GM12878 (cell line): ENCODE measurements at regions not wholly inside any gene's neighbourhood (a gene's known extent, or its start where the extent isn't known, plus 50 kb on each side); places are given as distances from the start of the nearest gene placed in this dataset.

Experiments
- ATAC-seq: fragments of 200-7000 bp; cut with Tn5 transposase; 3 replicates; pipeline ENCODE4 v1.9.1; 2020; ENCODE audit warnings: mild to moderate bottlenecking, moderate library complexity
- BruUV-seq: library from RNA; stranded (reverse); fragments of 400-500 nt; replicated peaks from 2 replicates; lab custom pipeline; 2021; lab: Mats Ljungman, UMichigan
- CTCF ChIA-PET: fragments of 300-600 bp; sonication (Branson Sonifier 250); formaldehyde crosslinking; extraction: SDS; loops from one replicate; lab custom pipeline; 2021; ENCODE audit warnings: inconsistent platforms; lab: Yijun Ruan, JAX
- POLR2A ChIA-PET: fragments of 350-600 bp; formaldehyde crosslinking; extraction: SDS; loops from one replicate; lab custom pipeline; 2021; ENCODE audit warnings: inconsistent platforms; lab: Charles Lee
- RAD21 ChIA-PET: fragments of 300-600 bp; sonication (Branson Sonifier 250); formaldehyde crosslinking; loops from one replicate; lab custom pipeline; 2023; ENCODE audit warnings: antibody characterized with exemption; ENCODE audit not compliant: unreplicated experiment; lab: Charles Lee
- SMC1A ChIA-PET: fragments of 300-600 bp; sonication (Branson Sonifier 250); formaldehyde crosslinking; loops from one replicate; lab custom pipeline; 2023; ENCODE audit not compliant: unreplicated experiment, uncharacterized antibody; lab: Charles Lee
- DNase-seq: peaks from one replicate; pipeline ENCODE4 v3.0.0-alpha.2; 2011; ENCODE audit warnings: low read depth, low spot score
- FAIRE-seq: peaks from 3 replicates; lab custom pipeline; 2011; peaks lifted over from hg19 to GRCh38; lab: Jason Lieb, UNC
- H2AFZ ChIP-seq: 2 replicates; pipeline ENCODE4 v1.6.0; 2011; ENCODE audit warnings: low read depth, low read length, control low read depth; ENCODE audit not compliant: control insufficient read depth
- H3K27ac ChIP-seq: 2 replicates; pipeline ENCODE4 v1.5.1; 2011; ENCODE audit warnings: control low read depth; ENCODE audit not compliant: control insufficient read depth, insufficient read depth
- H3K27me3 ChIP-seq, 2 experiments: replicated peaks in 1 of 2; 2 replicates each; pipeline versions ENCODE4 v1.6.0 to v1.6.1; 2011; ENCODE audit warnings: low read length in 1 of 2; ENCODE audit not compliant: control insufficient read depth in 2 of 2, insufficient read depth in 2 of 2
- H3K36me3 ChIP-seq, 2 experiments: 2 replicates each; pipeline ENCODE4 v1.5.1; 2011; ENCODE audit warnings: low read length in 1 of 2; ENCODE audit not compliant: control insufficient read depth in 2 of 2, insufficient read depth in 2 of 2
- H3K4me1 ChIP-seq: 2 replicates; pipeline ENCODE4 v1.6.1; 2011; ENCODE audit warnings: mild to moderate bottlenecking, low read length, moderate library complexity, mixed read lengths; ENCODE audit not compliant: control insufficient read depth, insufficient read depth
- H3K4me2 ChIP-seq: 2 replicates; pipeline ENCODE4 v1.6.0; 2011; ENCODE audit warnings: control low read depth; ENCODE audit not compliant: control insufficient read depth, insufficient read depth
- H3K4me3 ChIP-seq: fragments of 200-600 bp; sonication (generic); 2 replicates; pipeline ENCODE4 v1.5.1; 2016
- H3K79me2 ChIP-seq: 2 replicates; pipeline ENCODE4 v1.6.0; 2011; ENCODE audit warnings: low read length; ENCODE audit not compliant: control insufficient read depth, insufficient read depth
- H3K9ac ChIP-seq: 2 replicates; pipeline ENCODE4 v1.8.0; 2011; ENCODE audit warnings: low read length, control low read depth, mixed read lengths; ENCODE audit not compliant: control insufficient read depth, insufficient read depth
- H3K9me3 ChIP-seq: replicated peaks from 3 replicates; pipeline ENCODE4 v1.5.1; 2011; ENCODE audit warnings: mild to moderate bottlenecking, low read length; ENCODE audit not compliant: control insufficient read depth, insufficient read depth
- H4K20me1 ChIP-seq: 2 replicates; pipeline ENCODE4 v1.6.0; 2011; ENCODE audit not compliant: control insufficient read depth, insufficient read depth
- ASH2L ChIP-seq: fragments of 300-600, 200-600 bp; sonication (generic); IDR thresholded peaks from 2 replicates; pipeline ENCODE4 v1.6.1; 2017; ENCODE audit warnings: low read depth, mild to moderate bottlenecking, borderline replicate concordance
- ATF7 ChIP-seq: fragments of 450-650 bp; IDR thresholded peaks from 2 replicates; pipeline ENCODE4 v1.6.1; 2016; ENCODE audit warnings: low read depth, mild to moderate bottlenecking
- BCL3 ChIP-seq: IDR thresholded peaks from 2 replicates; pipeline ENCODE4 v1.6.1; 2011; ENCODE audit warnings: borderline replicate concordance, low read depth, mild to moderate bottlenecking, moderate library complexity, low read length; ENCODE audit not compliant: insufficient read depth, poor library complexity, severe bottlenecking
- CEBPZ ChIP-seq: fragments of 150-350 bp; IDR thresholded peaks from 2 replicates; pipeline ENCODE4 v1.6.1; 2016; ENCODE audit warnings: low read depth, low read length
- CHD4 ChIP-seq: fragments of 200-600 bp; sonication (generic); IDR thresholded peaks from 2 replicates; pipeline ENCODE4 v1.6.1; 2016; ENCODE audit warnings: mild to moderate bottlenecking
- DPF2 ChIP-seq: fragments of 450-650 bp; IDR thresholded peaks from 2 replicates; pipeline ENCODE4 v1.6.1; 2017; ENCODE audit warnings: mild to moderate bottlenecking
- ESRRA ChIP-seq: IDR thresholded peaks from 2 replicates; pipeline ENCODE4 v1.6.1; 2012; ENCODE audit warnings: mild to moderate bottlenecking, low read length, improper control_type of control experiment
- IRF4 ChIP-seq: IDR thresholded peaks from 2 replicates; pipeline ENCODE4 v1.6.1; 2011; ENCODE audit warnings: low read depth, low read length
- NKRF ChIP-seq: fragments of 450-650 bp; conservative IDR thresholded peaks from 2 replicates; pipeline ENCODE4 v1.6.1; 2017; ENCODE audit warnings: mild to moderate bottlenecking, moderate library complexity
- POLR2AphosphoS2 ChIP-seq: IDR thresholded peaks from 2 replicates; pipeline ENCODE4 v1.6.1; 2011; ENCODE audit warnings: low read depth, mild to moderate bottlenecking, low read length, improper control_type of control experiment, moderate library complexity
- POLR2AphosphoS5 ChIP-seq: IDR thresholded peaks from 2 replicates; pipeline ENCODE4 v1.6.1; 2011; ENCODE audit warnings: mild to moderate bottlenecking, low read length, inconsistent platforms
- POU2F2 ChIP-seq: IDR thresholded peaks from 3 replicates; pipeline ENCODE4 v1.6.1; 2011; ENCODE audit warnings: low read depth, mild to moderate bottlenecking, low read length, borderline replicate concordance
- STAT3 ChIP-seq: IDR thresholded peaks from 2 replicates; pipeline ENCODE4 v1.6.1; 2011; ENCODE audit warnings: low read depth, low read length, improper control_type of control experiment
- TCF3 ChIP-seq: IDR thresholded peaks from 2 replicates; pipeline ENCODE4 v1.6.1; 2012; ENCODE audit warnings: low read depth, mild to moderate bottlenecking, low read length, borderline replicate concordance; ENCODE audit not compliant: insufficient read depth
- ZNF217 ChIP-seq: fragments of 450-650 bp; IDR thresholded peaks from 2 replicates; pipeline ENCODE4 v1.6.1; 2017; ENCODE audit warnings: antibody characterized with exemption, mild to moderate bottlenecking
- ZNF687 ChIP-seq: fragments of 450-650 bp; IDR thresholded peaks from 2 replicates; pipeline ENCODE4 v1.6.1; 2017; ENCODE audit warnings: mild to moderate bottlenecking, moderate library complexity
- WGBS: methylation state at CpG from one replicate; pipeline ENCODE4 v1.1.6; 2016; ENCODE audit warnings: low lambda C conversion rate; ENCODE audit not compliant: insufficient replicate concordance, insufficient coverage; ENCODE audit errors: missing lambda C conversion rate; 5-methylcytosine and 5-hydroxymethylcytosine counted together
- in situ Hi-C: fragments of 300-500 bp; cut with MboI; formaldehyde crosslinking; loops from 9 replicates; pipeline ENCODE4 v1.14.3; 2018; ENCODE audit warnings: mixed read lengths
- intact Hi-C: fragments of 100-400 bp; cut with micrococcal nuclease; formaldehyde crosslinking; loops from one replicate; pipeline ENCODE4 v1.14.2; 2022; ENCODE audit not compliant: unreplicated experiment

- 2% methylated on average over 3 of the region's 3 CpGs for WGBS
- no peak for TF ChIP-seq NKRF
- TF ChIP-seq ASH2L, result no peak
- TF ChIP-seq ATF7, result no peak
- TF ChIP-seq CEBPZ, result no peak
- no peak for TF ChIP-seq IRF4
- TF ChIP-seq POU2F2, result no peak
- no peak for TF ChIP-seq STAT3
- TF ChIP-seq TCF3, result no peak
- TF ChIP-seq ZNF687, result no peak
- no peak for TF ChIP-seq DPF2
- TF ChIP-seq POLR2AphosphoS5, result no peak
- TF ChIP-seq POLR2AphosphoS2, result no peak
- TF ChIP-seq ESRRA, result no peak
- TF ChIP-seq CHD4, result no peak
- no peak for TF ChIP-seq ZNF217
- TF ChIP-seq BCL3, result no peak
- TF ChIP-seq, all 136 proteins: peak for 0
- Histone ChIP-seq H3K9ac (no peak overlapping the region), H3K4me2 (no peak overlapping the region), H4K20me1 (no peaks in the 10 kb centered on the region), H3K4me3 (no peak overlapping the region), H3K27me3 (no peaks in the 10 kb centered on the region), H3K9me3 (no peaks in the 10 kb centered on the region), H3K79me2 (no peaks in the 10 kb centered on the region), H3K4me1 (no peaks in the 10 kb centered on the region), H3K36me3 (no peaks in the 10 kb centered on the region), H3K27ac (no peak overlapping the region), H2AFZ (no peak overlapping the region)
- ChIA-PET POLR2A (no interaction called here), SMC1A (no interaction called here), CTCF (no interaction called here), RAD21 (no interaction called here)
- DNase-seq (no peak), ATAC-seq (no peak), FAIRE-seq (no peak)
- BruUV-seq, result no TSS peak
- intact Hi-C loops (no loop called here), in situ Hi-C loops (no loop called here)
Measured at GRCh38 chr11:122030286-122030685, 85.7 kb downstream of the BLID start.
